HG02610 (cell line): ENCODE measurements at regions not wholly inside any gene's neighbourhood (a gene's known extent, or its start where the extent isn't known, plus 50 kb on each side); places are given as distances from the start of the nearest gene placed in this dataset.

ENCODE experiments used
- ATAC-seq: cut with Tn5 transposase; IDR thresholded peaks from one replicate; pipeline ENCODE4 v1.9.1; 2021; ENCODE audit warnings: mild to moderate bottlenecking, moderate library complexity; ENCODE audit not compliant: unreplicated experiment

GRCh38 chr10:120982507-120982906 lies 131.3 kb downstream of the WDR11 start:
- ATAC-seq: no peak

GRCh38 chr10:120983721-120984120 lies 132.6 kb downstream of the WDR11 start:
- no peak for ATAC-seq

GRCh38 chr10:120984221-120984620 lies 133.1 kb downstream of the WDR11 start:
- no peak for ATAC-seq

- ATAC-seq: no peak
Measured at GRCh38 chr10:120987359-120987758, 136.2 kb downstream of the WDR11 start.

GRCh38 chr10:120988751-120989150 lies 137.6 kb downstream of the WDR11 start:
- ATAC-seq: no peak

- no peak for ATAC-seq
Measured at GRCh38 chr10:120989279-120989678, 138.1 kb downstream of the WDR11 start.

- ATAC-seq: no peak
Measured at GRCh38 chr10:120989996-120990598, 138.9 kb downstream of the WDR11 start.

GRCh38 chr10:120990831-120991230 lies 139.7 kb downstream of the WDR11 start:
- ATAC-seq: no peak

GRCh38 chr10:120993089-120993488 lies 141.9 kb downstream of the WDR11 start:
- no peak for ATAC-seq

- ATAC-seq: no peak
Measured at GRCh38 chr10:120995768-120996167, 144.6 kb downstream of the WDR11 start.

GRCh38 chr10:120996456-120997034 lies 145.4 kb downstream of the WDR11 start:
- no peak for ATAC-seq

GRCh38 chr10:120997313-120997712 lies 146.2 kb downstream of the WDR11 start:
- ATAC-seq: no peak

- no peak for ATAC-seq
Measured at GRCh38 chr10:120997756-120998155, 146.6 kb downstream of the WDR11 start.

- no peak for ATAC-seq
Measured at GRCh38 chr10:120998251-120998650, 147.1 kb downstream of the WDR11 start.

- ATAC-seq: no peak
Measured at GRCh38 chr10:120998782-120999285, 147.7 kb downstream of the WDR11 start.

GRCh38 chr10:120999868-121000267 lies 148.7 kb downstream of the WDR11 start:
- no peak for ATAC-seq

GRCh38 chr10:121002586-121003205 lies 151.5 kb downstream of the WDR11 start:
- ATAC-seq: no peak

- ATAC-seq: no peak
Measured at GRCh38 chr10:121005948-121006587, 154.9 kb downstream of the WDR11 start.

GRCh38 chr10:121007264-121007663 lies 156.1 kb downstream of the WDR11 start:
- no peak for ATAC-seq

- ATAC-seq: no peak
Measured at GRCh38 chr10:121015916-121016315, 164.8 kb downstream of the WDR11 start.

- no peak for ATAC-seq
Measured at GRCh38 chr10:121024905-121025584, 173.9 kb downstream of the WDR11 start.
